ENCODE measurements at regions not wholly inside any gene's neighbourhood (a gene's known extent, or its start where the extent isn't known, plus 50 kb on each side); places are given as distances from the start of the nearest gene placed in this dataset.

DNA sequence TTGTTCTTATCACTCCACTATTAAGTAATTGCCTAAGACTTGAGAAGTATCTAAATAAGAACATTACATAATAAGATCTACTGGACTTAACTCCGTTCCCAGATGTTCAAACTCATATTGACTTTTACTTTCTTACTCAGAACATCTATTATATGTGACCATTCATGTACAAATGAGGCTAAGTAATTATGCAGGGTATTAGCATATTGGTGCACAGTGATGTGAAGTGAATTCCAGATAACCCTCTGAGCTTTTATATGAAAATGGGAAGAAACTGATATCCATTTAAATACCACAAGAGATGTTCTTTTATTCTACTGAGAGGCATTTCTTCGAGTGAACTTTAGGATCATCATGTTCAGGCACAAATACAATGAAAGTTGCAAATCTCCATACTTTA lies 135.7 kb downstream of the ZPLD1 start:
- Mint-ChIP-seq H3K27me3 (ENCODE audit: insufficient read depth, low read depth) (peaks cover 2% of the 10 kb centered on the region), H3K4me1 (no peaks in the 10 kb centered on the region), H3K36me3 (no peaks in the 10 kb centered on the region), H3K9me3 (peaks cover 2% of the 10 kb centered on the region), H3K4me3 (no peak overlapping the region), H3K27ac (no peak overlapping the region)
- TF ChIP-seq EZH2 (IDR thresholded peaks at IDR 0.05) (no peak), EZH2phosphoT487 (IDR thresholded peaks at IDR 0.05) (no peak), CTCF (IDR thresholded peaks at IDR 0.05) (no peak)
- Histone ChIP-seq H4K20me1 (ENCODE audit: low read depth) (no peaks in the 10 kb centered on the region), H3K4me3 (no peak overlapping the region), H3K79me2 (ENCODE audit: low read depth) (no peaks in the 10 kb centered on the region), H3K4me2 (no peak overlapping the region), H3K9me3 (ENCODE audit: low read depth) (no peaks in the 10 kb centered on the region), H3F3A (ENCODE audit: low read depth) (no peaks in the 10 kb centered on the region), H3K4me1 (peaks cover 8% of the 10 kb centered on the region), H2AFZ (replicated peaks) (no peak overlapping the region), H3K27me3 (no peaks in the 10 kb centered on the region), H3K9ac (no peak overlapping the region), H3K27ac (no peak overlapping the region), H3K36me3 (no peaks in the 10 kb centered on the region)
- no peak for DNase-seq (ENCODE audit: low spot score)

DNA sequence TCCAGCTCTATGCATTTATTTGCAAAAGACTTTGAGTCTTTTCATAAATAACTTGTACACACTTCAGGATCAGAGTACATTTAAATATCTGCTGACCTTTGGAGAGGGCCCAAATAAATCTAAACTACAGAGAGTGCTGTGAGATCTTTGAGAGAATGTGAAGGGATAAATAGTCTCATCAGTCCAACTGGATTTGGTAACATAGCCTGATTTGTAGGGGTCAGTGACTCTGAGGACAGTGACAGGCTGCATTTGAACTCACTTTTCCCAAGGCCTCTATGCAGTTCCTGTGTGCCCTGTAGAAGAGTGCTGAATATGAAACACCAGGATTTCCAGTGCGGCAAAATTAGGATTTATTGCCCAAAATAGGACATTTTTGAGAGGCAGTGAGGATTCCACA lies 136.2 kb downstream of the ZPLD1 start:
- no peak for DNase-seq (ENCODE audit: low spot score)
- H3K27ac Mint-ChIP-seq, result no peak overlapping the region
- Histone ChIP-seq H3K9me3 (ENCODE audit: low read depth) (no peaks in the 10 kb centered on the region), H3K4me1 (peaks cover 8% of the 10 kb centered on the region), H2AFZ (replicated peaks) (no peak overlapping the region), H3K4me2 (no peak overlapping the region), H3F3A (ENCODE audit: low read depth) (no peaks in the 10 kb centered on the region), H3K79me2 (ENCODE audit: low read depth) (no peaks in the 10 kb centered on the region), H3K36me3 (no peaks in the 10 kb centered on the region), H3K27me3 (no peaks in the 10 kb centered on the region), H3K27ac (no peak overlapping the region), H4K20me1 (ENCODE audit: low read depth) (no peaks in the 10 kb centered on the region), H3K4me3 (no peak overlapping the region), H3K9ac (no peak overlapping the region)
- peaks cover 2% of the 10 kb centered on the region for H3K27me3 Mint-ChIP-seq (ENCODE audit: insufficient read depth, low read depth)
- no peaks in the 10 kb centered on the region for H3K36me3 Mint-ChIP-seq
- no peaks in the 10 kb centered on the region for H3K9me3 Mint-ChIP-seq
- H3K4me3 Mint-ChIP-seq, result no peak overlapping the region
- TF ChIP-seq EZH2 (IDR thresholded peaks at IDR 0.05) (no peak), EZH2phosphoT487 (IDR thresholded peaks at IDR 0.05) (no peak), CTCF (IDR thresholded peaks at IDR 0.05) (no peak)
- no peaks in the 10 kb centered on the region for H3K4me1 Mint-ChIP-seq

- Mint-ChIP-seq H3K9me3 (no peaks in the 10 kb centered on the region), H3K27ac (no peak overlapping the region), H3K36me3 (no peaks in the 10 kb centered on the region), H3K4me1 (no peaks in the 10 kb centered on the region), H3K27me3 (ENCODE audit: insufficient read depth, low read depth) (peaks cover 2% of the 10 kb centered on the region), H3K4me3 (no peak overlapping the region)
- Histone ChIP-seq H3K4me3 (no peak overlapping the region), H3F3A (ENCODE audit: low read depth) (no peaks in the 10 kb centered on the region), H3K4me2 (no peak overlapping the region), H3K36me3 (no peaks in the 10 kb centered on the region), H3K27ac (no peak overlapping the region), H4K20me1 (ENCODE audit: low read depth) (no peaks in the 10 kb centered on the region), H2AFZ (replicated peaks) (no peak overlapping the region), H3K9me3 (ENCODE audit: low read depth) (no peaks in the 10 kb centered on the region), H3K79me2 (ENCODE audit: low read depth) (no peaks in the 10 kb centered on the region), H3K27me3 (no peaks in the 10 kb centered on the region), H3K4me1 (peaks cover 8% of the 10 kb centered on the region), H3K9ac (no peak overlapping the region)
- no peak for DNase-seq (ENCODE audit: low spot score)
- no peak for TF ChIP-seq EZH2 (IDR thresholded peaks at IDR 0.05)
- no peak for TF ChIP-seq EZH2phosphoT487 (IDR thresholded peaks at IDR 0.05)
- TF ChIP-seq CTCF (IDR thresholded peaks at IDR 0.05), result no peak
Measured at GRCh38 chr3:102571720-102572384, 137.0 kb downstream of the ZPLD1 start.

Measured in neural progenitor cell (in vitro differentiated cells).